Stimulated activated CD4-positive, alpha-beta T cell treated with anti-CD3 and anti-CD28 coated beads, Interleukin-12 subunit alpha, Interleukin-12 subunit beta, amount 100 ng/mL, for 24 hours (primary cell): ENCODE measurements at regions not wholly inside any gene's neighbourhood (a gene's known extent, or its start where the extent isn't known, plus 50 kb on each side); places are given as distances from the start of the nearest gene placed in this dataset.

Source experiments
- DNase-seq, 2 experiments: peaks; one replicate each; pipeline ENCODE4 v3.0.0-alpha.2; 2020; ENCODE audit warnings: low read depth in 2 of 2

DNA sequence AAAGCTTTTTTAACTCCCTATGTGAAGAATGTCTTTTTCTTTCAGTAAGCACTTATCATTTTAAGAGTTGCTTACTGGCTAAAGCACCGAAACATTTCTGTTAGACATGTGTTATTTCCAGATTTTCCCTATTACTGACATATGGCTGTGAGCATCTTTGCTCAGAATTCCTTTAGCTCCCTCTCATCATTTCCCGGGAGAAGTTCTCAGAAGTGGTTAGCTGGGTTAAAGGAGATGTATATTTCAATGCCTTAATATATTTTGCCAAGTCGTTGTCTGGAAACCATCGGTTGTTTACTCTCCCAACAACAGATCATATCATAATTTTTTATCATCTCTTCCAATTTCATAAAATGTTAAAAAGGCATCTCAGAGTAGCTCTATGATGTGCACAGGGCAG lies 396.5 kb downstream of the OCA2 start:
- no peak for DNase-seq

DNA sequence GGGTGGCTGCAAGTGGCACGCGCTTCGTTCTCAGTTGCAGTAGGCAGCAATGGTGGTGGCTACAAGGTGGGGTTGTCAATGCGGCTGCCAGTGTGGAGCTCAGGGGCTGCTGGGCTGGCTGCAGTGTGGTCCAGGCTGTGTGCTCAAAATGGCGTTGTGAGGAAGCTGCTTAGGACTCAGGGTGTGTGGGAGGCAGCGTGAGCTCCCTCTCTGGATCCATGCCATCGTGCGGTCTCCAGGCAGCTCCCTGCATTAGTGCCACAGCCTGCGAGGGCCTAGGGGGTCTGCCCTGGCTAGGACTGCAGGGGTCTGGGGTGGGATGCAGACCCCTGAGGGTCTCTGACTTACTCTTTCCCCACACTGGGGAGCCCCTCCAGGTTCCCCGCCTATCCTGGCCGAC lies 397.2 kb downstream of the OCA2 start:
- DNase-seq = no peak

DNA sequence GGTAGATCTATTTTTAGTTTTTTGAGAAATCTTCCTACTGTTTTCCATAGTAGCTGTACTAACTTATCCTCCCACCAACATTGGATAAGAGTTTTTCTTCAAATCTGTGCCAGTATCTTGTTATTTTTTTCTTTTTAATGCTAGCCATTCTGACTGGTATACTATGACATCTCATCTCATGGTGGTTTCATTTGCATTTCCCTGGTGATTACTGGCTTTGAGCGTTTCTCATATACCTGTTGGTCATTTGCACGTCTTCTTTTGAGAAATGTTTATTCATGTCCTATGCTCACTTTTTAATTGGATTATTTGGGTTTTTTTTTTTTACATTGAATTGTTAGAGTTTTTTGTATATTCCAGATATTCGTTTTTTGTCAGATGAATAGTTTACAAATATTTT lies 398.1 kb downstream of the OCA2 start:
- DNase-seq = no peak

DNA sequence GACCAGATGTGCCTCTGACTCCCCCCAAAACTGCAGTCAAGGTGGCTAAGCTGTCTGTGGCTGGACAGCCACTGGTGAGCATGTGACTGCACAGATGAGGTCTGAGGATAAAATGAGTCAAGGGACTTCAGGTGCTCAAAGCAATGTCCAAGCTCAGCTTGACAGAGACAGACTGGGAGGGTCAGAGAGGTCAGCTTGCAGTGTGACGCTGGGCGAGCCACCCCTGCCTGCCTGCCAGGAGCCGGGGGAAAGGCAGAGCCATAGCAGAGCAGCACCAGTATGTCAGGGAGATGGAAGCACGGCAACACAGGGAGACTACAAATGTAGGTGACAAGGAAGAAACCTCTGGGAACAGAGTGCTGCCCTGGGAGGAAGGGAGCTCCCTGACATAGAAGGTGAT lies 399.4 kb downstream of the OCA2 start:
- DNase-seq = no peak

DNA sequence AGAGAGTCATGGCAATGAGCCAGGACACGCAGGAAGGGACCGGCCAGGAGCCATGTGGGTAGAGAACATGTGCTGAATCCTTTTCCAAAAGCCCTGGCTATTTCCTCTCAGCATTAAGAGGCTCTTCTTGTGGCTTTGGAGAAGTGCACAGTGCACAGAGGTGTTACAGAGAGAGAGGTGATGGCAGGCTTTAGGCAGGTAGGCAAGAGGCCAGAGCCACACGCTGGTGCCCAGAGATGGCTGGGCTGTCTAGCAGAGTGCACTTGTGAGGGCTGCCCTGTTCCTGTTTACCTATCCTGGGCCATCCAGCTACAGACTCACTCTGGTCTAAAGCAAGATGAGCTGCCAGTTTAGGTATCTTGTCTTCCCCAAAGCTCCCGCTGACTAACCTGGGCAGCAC lies 402.6 kb downstream of the OCA2 start:
- no peak for DNase-seq

DNA sequence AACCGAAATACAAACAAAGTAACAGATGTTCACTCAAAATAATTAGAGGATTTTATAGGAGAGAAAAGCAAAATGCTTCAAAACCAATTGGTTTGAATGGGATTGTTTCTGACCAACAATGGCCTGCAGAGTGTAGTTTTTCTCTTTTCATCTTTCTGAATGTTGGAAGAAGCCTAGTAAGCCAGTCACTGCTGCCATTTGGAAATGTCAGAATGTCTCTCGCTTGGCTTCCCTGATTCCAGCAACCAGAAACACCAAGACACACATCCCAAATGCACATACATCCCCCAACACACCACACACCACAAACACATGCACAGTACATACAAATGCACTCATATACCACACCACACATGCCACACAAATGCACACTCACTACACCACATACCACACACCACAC lies 403.4 kb downstream of the OCA2 start:
- no peak for DNase-seq

DNA sequence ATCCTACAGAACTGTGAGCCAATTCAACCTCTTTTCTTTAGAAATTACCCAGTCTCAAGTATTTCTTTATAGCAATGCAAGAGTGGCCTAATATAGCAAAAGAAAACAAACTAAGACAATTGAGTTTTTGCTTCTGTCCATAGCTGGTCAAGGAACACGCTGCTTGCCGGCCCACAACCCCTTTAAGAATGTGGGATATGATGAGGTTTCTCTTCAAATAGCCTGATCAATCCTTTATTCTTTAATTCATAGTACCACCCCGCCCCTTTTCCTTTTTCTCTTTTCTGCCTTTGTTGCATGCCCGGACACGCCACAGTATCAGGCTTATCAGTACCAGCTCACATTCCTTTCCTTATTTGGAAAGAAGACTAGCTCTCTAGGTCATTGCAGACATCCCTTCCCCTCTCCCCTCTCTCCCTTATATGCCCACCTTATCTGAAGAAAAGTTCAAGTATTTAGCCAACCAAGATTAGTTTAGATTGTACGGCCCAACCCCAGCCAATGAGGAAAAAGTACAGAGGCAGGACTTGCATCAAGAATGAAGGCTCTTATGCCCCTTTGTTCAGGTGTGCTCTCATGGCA lies 404.5 kb downstream of the OCA2 start:
- no peak for DNase-seq

DNA sequence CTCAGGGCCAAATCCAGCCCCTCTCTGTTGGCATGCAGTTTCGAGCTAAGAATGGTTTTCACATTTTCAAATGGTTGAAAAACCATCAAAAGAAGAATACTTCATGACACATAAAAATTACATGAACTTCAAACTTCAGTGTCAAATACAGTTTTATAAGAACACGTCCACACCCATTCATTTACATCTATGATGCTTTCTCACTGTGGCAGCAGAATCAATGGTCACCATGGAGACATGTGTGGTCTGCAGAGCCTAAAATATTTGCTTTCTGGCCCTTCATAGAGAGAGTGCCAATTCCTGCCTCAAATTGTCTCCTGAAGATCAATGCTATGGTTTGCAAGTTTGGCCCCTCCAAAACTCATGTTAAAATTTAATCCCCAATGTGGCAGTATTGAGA lies 405.8 kb downstream of the OCA2 start:
- no peak for DNase-seq

DNA sequence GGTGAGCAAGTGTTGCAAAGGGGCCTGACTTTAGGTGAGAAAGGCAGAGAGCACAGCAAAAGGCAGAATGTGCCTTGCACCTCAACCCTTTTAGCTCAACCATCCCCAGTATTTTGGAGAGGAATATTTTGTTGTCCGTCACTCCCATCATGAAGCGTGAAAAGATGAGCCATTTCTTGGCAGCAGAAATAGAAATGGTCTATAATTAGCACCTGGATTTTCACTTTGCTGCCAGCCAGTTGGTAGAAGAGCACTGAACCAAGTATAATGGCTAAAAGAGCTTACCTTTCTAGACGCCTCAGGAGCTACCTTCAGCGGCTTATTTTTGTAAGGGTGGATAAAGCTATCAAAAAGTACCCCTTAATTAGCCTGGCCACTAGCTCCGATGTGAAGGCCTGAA lies 406.7 kb downstream of the OCA2 start:
- DNase-seq = no peak

DNA sequence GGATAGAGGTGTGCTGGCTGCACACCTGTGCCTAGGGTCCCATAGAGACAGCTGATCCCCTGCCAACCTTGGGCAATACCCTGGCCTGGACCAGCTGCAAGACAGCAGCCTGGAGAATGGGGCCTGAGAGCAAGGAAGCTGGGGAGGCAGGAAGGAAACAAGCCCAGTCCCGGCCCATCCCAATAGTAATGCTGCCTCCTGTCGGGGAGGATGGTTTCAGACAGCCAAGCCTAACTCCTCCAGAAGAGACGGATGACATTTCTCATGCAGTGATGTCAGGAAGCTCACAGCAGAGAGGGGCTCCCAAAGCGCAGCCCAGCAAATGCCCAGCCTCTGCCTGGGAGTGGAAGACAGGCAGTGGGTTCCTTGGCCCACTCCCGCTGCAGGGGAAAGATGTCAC lies 408.8 kb downstream of the OCA2 start:
- DNase-seq = no peak

DNA sequence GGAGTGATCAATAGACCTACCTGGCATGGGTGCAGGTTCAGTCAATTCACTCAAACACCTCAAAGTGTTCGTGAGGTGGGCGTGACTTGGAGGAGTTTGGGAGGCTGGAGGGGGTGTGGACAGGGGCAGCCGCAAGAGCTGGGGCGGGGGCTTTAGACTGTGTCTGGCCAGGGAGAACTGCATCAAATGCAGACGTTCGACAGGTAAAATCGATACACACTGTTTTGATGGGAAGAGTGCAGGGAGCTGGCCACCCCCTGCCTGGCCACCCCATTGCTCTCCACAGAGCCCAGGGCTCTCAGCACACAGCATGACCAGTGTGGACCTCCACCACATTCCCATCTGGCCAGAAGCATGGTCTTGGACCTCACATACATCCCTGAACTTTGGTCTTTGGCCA lies 412.1 kb downstream of the OCA2 start:
- DNase-seq = no peak

DNA sequence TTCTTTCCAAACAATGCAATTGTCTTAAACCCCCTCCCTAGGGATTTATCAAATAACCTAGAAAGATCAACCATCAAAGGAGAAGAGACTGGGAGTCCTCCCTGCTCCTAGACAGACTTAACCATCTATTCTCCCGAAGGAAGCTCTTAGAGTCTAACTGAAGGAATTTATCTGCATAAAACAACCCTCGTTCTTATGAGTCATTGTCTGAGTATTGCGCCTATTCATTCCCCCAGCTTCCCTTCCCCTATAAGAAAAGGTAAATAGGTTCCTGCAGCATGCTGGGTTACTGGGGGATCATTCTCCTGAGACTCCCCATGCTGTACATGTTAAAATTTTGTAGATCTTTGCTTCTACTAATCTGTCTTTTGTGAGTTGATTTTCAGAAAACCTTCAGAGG lies 412.7 kb downstream of the OCA2 start:
- no peak for DNase-seq

DNA sequence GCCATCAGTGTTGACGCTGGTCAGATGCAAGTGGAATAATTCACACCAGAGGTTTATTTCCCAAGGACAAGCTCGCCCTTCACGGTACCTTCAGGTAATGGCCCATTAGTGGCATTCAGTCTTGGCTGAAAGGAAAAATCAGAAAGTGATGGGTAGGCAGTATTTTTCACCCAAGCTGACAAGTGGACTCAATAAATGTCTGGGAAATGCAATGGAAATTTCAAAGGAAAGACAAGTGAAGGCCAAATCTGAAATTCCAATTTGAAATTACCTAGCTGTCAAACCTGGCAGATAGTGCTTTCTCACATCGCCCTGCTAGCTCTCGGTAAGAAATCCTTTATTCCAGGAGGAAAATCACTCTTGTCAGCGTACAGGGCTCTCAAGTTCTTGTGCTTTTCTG lies 413.5 kb downstream of the OCA2 start:
- no peak for DNase-seq

DNA sequence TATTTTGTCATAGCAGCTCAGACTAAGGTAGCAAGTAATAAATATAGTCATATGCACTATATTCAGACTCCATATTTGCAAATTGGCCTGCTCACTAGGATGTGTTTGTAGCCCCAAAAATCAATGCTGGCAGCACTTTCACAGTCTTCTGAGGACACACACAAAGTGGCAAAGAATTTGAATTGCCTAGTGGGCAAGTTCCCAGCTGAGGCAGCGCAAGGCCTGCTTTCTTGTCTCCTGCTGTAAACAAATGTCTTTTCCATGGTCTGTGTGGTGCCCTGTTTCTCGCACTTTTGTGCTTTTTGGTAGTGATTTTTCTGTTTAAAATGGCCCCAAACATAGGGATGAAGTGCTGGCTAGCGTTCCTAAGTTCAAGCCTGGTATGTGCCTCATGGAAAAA lies 416.0 kb downstream of the OCA2 start:
- DNase-seq = no peak

DNA sequence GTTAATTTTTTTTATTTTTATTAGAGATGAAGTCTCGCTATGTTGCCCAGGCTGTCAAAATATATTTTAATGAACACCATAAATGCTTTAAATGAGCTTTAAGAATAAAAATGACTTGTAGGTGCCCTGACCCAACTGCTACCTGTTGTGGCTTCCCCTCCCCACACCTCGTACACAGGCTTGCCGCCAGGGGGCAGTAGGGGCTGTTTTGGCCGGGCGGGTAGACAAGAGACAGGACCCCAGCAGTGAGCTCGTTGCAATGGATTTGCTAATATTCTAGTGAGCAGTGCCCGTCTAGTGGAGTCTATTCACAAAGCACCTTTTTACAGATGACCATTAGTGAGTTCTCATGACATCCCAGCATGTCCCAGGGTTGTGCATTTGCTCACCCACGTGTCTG lies 418.1 kb downstream of the OCA2 start:
- DNase-seq = peak in 1 of 2 experiments; percentile 34

DNA sequence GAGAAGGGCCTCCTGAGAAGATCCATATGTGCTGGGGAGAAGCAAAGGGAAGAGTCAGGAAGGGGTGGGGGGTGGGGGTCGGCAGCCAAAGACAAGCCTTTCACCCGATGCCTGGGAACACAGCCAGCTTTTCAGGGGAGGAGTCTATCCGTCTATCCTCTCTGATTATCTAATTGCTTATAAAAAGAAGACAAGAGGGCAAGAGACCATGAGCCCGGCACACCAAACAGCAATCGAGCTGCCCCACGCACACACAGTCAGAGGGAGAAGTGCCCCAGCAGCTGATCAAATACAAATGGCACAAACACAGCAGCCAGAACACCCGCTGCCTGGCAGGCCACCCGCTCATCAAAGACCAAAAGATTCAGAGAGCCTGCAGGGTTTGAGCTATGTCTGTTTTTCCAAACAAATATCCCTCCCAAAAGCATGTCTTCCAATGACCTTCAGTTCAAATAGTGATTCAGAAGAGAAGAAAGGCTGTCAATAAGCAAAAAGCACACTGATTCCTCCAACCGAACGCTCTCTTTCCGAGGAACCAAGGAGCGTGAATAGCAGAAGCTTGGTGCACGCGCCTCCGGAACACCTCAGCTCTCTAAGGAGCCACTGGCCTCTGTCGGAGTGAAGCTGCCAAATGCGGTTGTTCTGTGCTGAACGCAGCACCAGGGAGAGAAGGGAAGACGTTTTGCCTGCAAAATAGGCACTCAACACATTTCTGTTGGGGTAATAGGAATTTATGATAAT lies 419.2 kb downstream of the OCA2 start:
- no peak for DNase-seq

DNA sequence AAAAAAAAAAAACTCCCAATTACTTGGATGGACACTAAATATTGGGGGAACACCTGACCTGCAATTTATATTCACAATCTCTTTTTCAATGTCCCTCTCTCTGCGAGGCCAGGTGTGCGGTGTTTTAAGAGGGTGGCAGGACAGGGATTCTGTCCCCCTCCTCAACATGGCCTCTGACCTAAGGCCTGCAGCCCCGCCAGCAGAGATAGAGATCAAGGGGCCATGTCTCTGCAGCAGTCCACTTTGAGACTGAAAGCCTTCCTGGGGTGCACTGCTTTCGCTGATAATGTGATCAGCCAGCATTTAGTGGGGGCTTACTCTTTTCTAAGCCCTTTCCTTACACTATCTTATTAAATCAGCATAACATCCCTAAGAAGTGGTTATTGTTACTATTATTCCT lies 419.9 kb downstream of the OCA2 start:
- DNase-seq = no peak

DNA sequence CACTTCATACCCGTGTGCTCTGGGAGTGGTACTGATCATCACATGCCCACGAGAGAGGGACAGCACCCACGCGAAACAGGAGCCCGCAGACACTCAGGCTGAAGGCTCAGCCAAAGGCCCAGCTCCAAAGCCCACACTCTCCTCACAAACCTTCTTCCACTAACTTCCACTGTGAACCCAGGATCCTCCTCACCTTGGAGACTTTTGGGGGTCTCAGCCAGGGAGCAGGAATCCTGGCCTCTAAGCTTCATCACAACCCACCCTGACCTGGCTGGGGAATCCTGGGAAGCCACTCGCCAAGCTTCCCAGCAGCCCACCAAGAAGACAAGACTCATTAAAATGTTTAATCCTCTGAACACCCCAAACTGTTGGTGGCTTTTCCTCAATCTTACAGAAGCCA lies 421.2 kb downstream of the OCA2 start:
- DNase-seq = no peak

DNA sequence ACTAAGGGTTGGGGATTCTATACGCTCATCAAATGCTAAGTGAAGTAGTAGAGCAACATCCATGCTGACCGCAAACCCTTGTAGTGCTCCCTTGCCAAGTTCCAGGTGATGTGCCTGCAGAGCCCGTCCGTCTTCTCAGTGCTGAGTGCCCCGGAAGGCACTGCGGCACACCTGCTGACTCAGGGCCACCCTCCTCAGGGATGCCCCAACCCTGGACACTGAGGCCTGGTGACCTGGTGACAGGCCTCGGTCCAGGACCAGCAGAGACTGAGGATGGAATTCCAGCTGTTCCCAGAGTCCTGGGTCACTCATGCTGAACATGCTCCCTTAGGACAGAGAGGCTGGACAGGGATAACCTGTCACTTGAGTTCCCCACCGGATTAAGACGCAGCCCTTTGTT lies 422.5 kb downstream of the OCA2 start:
- no peak for DNase-seq

DNA sequence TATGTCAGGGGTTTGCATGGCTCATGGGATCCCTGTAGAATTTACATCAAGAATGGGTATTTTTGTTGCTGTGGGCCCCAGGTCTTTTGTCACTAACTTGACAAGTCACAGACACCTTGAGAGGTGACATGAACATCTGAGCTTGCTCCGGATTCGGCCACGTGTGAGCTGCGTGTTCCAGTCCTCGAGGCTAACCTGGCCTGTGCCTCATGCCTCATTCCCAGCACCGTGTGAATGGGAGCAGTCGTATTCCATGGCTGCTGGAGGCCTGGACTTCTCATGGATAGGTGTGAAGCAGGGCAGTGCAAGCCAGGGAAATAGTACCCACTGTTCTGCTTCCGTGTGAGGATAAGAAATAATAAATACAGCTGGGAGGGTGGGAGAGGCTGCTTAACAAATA lies 423.5 kb downstream of the OCA2 start:
- DNase-seq = no peak

DNA sequence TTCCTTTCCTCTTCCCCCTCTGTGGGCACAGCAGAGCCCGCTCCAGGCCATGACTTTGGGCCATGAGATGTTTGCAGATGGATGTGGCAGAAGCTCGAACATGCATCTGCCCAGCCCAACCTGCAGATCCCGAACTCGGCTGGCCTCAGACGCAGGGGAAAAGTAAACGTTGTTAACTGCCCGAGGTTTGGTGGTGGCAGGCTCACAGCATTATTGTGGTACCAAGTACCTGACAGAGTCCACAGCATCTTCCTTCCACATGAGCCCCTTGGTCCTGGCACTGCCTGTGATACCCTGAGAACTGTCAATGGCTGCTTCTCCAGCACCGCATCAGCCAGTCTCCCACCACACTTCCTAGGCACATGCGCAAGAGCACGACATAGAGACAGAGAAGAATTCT lies 424.3 kb downstream of the OCA2 start:
- DNase-seq = no peak

DNA sequence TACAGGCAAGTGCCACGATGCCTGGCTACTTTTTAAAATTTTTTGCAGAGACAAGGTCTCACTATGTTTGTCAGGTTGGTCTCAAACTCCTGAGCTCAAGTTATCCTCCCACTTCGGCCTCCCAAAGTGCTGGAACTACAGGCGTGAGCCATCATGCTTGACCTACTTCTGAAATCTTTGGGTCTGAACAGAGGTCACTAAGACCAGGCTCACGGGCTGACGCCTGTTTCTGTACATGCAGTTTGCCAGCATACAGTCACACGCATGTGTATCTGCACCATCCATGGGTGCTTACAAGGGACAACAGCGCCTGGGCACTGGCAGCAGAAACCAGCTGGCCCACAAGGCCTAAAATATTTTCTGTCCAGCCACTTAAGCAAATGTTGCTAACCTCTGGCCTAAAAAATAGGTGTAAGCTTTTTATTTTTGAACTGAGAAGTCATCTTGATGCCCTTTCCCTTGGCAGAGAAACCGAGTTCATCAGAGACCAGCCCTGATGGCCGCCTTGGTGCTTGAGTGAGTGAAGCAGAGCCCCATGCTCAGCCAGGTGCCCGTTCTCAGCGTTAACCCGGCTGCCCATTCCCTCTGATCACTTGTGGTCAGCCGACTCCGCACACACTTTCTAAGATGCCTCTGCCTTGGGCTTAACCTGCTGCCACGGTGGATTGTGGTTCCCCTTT lies 425.2 kb downstream of the OCA2 start:
- no peak for DNase-seq

DNA sequence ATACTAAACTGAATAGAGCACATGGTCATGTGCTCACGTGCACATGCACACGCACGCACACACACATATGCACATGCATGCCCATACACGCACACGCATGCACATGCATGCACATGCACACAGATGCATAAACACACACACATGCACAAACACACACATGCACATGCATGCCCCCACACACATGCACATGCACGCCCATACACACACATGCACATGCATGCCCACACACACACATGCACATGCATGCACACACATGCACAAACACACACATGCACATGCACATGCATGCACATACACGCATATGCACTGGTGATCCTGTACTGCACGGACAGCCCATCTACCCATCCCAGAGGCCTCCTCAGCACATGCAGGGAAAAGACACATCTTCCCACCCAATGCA lies 426.6 kb downstream of the OCA2 start:
- no peak for DNase-seq
